ENCODE measurements at regions not wholly inside any gene's neighbourhood (a gene's known extent, or its start where the extent isn't known, plus 50 kb on each side); places are given as distances from the start of the nearest gene placed in this dataset.
"Not testable (repeated sequence)": the region's sequence is repeated elsewhere in the genome, so short reads cannot be mapped to it uniquely, and the experiment has no call there.

GRCh38 chr5:135739383-135739981 lies 95.0 kb upstream of the SLC25A48 start:
- DNase-seq (ENCODE audit: low read depth, low spot score), result peak; percentile 7
- POLR2A ChIA-PET, result no interaction called here
- H3K4me3 ChIP-seq (ENCODE audit: low read depth, low read length), result no peak overlapping the region
- TF ChIP-seq, protein P1, sequence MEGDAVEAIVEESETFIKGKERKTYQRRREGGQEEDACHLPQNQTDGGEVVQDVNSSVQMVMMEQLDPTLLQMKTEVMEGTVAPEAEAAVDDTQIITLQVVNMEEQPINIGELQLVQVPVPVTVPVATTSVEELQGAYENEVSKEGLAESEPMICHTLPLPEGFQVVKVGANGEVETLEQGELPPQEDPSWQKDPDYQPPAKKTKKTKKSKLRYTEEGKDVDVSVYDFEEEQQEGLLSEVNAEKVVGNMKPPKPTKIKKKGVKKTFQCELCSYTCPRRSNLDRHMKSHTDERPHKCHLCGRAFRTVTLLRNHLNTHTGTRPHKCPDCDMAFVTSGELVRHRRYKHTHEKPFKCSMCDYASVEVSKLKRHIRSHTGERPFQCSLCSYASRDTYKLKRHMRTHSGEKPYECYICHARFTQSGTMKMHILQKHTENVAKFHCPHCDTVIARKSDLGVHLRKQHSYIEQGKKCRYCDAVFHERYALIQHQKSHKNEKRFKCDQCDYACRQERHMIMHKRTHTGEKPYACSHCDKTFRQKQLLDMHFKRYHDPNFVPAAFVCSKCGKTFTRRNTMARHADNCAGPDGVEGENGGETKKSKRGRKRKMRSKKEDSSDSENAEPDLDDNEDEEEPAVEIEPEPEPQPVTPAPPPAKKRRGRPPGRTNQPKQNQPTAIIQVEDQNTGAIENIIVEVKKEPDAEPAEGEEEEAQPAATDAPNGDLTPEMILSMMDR (IDR thresholded peaks at IDR 0.05; ENCODE audit: insufficient read depth, low read length, missing control alignments), result no peak
- CTCF ChIA-PET, result no interaction called here

- ChIA-PET CTCF (no interaction called here), POLR2A (no interaction called here)
- no peak for DNase-seq (ENCODE audit: low read depth, low spot score)
- TF ChIP-seq, protein P1 (IDR thresholded peaks at IDR 0.05; ENCODE audit: insufficient read depth, low read length, missing control alignments), result no peak
- no peak overlapping the region for H3K4me3 ChIP-seq (ENCODE audit: low read depth, low read length)
Observed at GRCh38 chr5:135738564-135738875, 95.9 kb upstream of the SLC25A48 start.

DNA sequence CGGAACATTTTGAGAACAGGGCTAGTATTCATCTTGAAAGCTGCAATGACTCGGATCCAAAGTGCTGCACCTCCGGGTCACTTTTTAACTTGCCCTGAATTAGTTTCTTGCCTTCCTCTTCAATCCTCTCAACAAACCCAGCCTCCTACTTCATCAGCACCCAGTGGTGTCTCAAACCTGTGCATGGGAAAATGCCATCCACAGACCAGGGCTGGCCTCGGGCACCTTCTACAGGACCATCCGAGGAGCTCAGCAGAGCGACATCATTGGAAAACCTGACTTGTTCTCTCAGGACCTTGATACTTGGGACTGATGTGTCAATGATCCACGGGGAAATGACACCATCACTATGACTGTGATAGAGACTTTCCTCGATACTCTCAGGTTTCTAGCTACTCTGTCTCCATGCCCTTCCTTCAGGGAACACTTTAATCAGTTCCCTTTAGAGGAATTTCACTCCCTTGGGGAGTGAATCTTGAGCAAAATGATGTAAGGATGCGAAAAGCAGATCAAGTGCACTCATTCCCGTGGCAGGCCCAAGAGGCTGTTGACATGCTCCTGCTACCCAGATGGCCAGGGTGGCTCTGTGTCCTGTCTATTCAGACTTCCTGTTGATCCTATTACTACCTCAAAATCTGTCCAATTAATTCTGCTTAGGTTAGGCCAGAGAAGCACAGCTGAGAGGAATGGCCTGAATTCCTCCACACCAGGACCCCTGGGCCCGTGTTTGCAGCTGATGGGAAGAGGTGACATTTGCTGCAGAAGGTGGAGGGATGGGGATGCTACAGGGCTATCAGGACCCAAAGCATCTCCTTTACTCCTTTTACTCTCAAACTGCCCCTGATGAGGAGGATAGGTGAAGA lies 96.5 kb upstream of the SLC25A48 start:
- no peak overlapping the region for H3K4me3 ChIP-seq (ENCODE audit: low read depth, low read length)
- TF ChIP-seq, protein P1 (IDR thresholded peaks at IDR 0.05; ENCODE audit: insufficient read depth, low read length, missing control alignments), result no peak
- ChIA-PET POLR2A (no interaction called here), CTCF (no interaction called here)
- no peak for DNase-seq (ENCODE audit: low read depth, low spot score)

DNA sequence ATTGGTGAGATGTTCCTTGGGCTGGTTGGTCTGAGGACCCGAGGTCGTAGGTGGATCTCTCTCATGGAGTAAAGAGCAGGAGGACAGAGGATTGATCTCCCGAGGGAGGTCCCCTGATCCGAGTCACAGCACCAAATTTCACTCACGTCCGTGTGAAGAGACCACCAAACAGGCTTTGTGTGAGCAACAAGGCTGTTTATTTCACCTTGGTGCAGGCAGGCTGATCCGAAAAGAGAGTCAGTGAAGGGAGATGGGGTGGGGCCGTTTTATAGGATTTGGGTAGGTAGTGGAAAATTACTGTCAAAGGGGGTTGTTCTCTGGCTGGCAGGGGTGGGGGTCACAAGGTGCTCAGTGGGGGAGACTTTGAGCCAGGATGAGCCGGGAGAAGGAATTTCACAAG lies 97.5 kb upstream of the SLC25A48 start:
- DNase-seq (ENCODE audit: low read depth, low spot score); CTCF ChIA-PET; POLR2A ChIA-PET; H3K4me3 ChIP-seq (ENCODE audit: low read depth, low read length): not testable (repeated sequence)

GRCh38 chr5:135735831-135736230 lies 98.6 kb upstream of the SLC25A48 start:
- DNase-seq (ENCODE audit: low read depth, low spot score), result no peak
- ChIA-PET POLR2A (no interaction called here), CTCF (no interaction called here)
- TF ChIP-seq, protein P1 (IDR thresholded peaks at IDR 0.05; ENCODE audit: insufficient read depth, low read length, missing control alignments), result no peak
- no peak overlapping the region for H3K4me3 ChIP-seq (ENCODE audit: low read depth, low read length)

DNA sequence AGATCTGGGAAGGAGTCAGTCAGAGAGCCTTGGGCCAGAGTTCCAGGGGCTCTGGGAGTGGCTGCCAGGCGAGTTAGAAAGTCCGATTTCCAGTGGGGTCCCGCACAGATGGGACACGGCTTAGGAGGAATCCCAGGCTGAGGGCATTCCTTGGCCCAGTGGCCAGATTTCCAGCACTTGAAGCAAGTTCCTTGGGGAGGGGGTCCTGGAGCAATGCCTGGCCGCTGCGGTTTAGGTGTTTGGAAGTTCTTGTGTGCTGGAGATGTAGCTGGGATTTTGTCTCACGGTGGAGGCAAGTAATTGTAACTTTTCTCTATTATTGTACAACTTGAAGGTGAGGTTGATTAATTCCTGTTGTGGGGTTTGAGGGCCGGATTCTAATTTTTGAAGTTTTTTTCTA lies 99.5 kb upstream of the SLC25A48 start:
- POLR2A ChIA-PET; DNase-seq (ENCODE audit: low read depth, low spot score); CTCF ChIA-PET: not testable (repeated sequence)

GRCh38 chr5:135731034-135731433 lies 103.4 kb upstream of the SLC25A48 start:
- DNase-seq (ENCODE audit: low read depth, low spot score); CTCF ChIA-PET; POLR2A ChIA-PET; H3K4me3 ChIP-seq (ENCODE audit: low read depth, low read length): not testable (repeated sequence)

More for the DNA sequence above, 99.5 kb upstream of the SLC25A48 start:
- not testable (repeated sequence) for H3K4me3 ChIP-seq (ENCODE audit: low read depth, low read length)

GRCh38 chr5:135730161-135730560 lies 104.3 kb upstream of the SLC25A48 start:
- POLR2A ChIA-PET; H3K4me3 ChIP-seq (ENCODE audit: low read depth, low read length); DNase-seq (ENCODE audit: low read depth, low spot score): not testable (repeated sequence)
- CTCF ChIA-PET, result interaction anchor here (0.9 to 3.6 kb wide), 5 partner anchors 17 to 264 kb away, joined by 3 to 39 read pairs (median 14); no protein-coding TSS in a partner anchor
